Skin epidermis (tissue), 12 donors: ENCODE measurements at regions not wholly inside any gene's neighbourhood (a gene's known extent, or its start where the extent isn't known, plus 50 kb on each side); places are given as distances from the start of the nearest gene placed in this dataset.

ENCODE experiments used
- H3K27ac ChIP-seq, 21 experiments: fragments of 200-600 bp; sonication (generic) in 11 of 21; one replicate each; pipeline ENCODE4 v1.5.0; 2020; ENCODE audit warnings: mild to moderate bottlenecking in 3 of 21, inconsistent platforms in 2 of 21, moderate library complexity in 2 of 21
- H3K4me3 ChIP-seq, 7 experiments: fragments of 200-600 bp; sonication (generic) in 2 of 7; one replicate each; pipeline ENCODE4 v1.5.0; 2020; ENCODE audit warnings: inconsistent platforms in 2 of 7, mild to moderate bottlenecking in 2 of 7, moderate library complexity in 1 of 7

DNA sequence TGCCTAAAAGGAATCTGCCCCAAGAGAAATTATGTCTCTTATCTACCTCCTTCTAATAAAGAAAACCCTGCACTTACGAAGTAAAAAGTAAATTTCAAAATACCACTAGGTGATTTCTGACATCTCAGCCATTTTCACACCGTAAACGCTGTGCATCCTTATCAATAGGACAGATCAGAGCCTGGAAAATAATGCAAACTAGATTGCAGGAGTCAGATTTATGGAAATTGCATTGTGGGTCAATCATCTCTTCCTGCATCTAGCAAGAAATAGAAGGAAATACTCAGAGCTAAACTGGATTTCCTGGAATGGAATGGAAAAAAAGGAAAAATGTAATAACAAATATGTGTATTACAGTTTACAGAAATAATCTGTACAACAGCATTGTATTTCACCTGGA, 114.3 kb upstream of the PLPPR4 start:
- Histone ChIP-seq H3K4me3 (no peak overlapping the region), H3K27ac (no peak overlapping the region)

DNA sequence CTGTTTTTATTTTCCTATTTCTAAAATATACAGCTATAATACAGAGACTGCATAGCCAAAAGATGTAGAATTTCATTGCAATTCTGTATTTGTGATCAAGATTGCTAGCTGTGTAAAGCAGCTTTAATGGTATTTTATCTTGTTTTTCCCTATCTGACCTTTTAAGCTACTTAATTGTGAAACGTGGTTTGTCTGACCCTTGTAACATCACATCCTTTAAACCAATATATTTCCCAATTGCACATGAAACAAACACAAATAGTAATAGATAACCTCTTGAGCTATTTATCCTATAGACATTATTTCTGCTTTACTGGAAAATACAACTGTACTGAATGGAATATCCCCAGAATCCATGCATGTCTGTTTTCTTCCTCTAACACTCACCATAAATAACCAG, 112.2 kb upstream of the PLPPR4 start:
- no peak overlapping the region for H3K4me3 ChIP-seq
- no peak overlapping the region for H3K27ac ChIP-seq

DNA sequence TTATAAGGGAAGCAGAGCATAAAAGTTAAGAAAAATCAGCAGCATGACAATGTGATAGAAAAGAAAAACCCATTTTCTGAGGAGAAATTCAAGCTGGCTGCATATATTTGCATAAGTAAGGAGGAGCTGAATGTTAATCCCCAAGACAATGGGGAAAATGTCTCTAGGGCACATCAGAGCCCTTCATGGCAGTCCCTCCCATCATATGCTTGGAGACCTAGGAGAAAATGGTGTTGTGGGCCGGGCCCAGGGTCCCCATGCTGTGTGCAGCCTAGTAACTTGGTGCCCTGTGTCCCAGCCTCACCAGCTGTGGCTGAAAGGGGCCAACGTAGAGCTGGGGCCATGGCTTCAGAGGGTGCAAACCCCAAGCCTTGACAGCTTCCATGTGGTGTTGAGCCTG, 100.6 kb upstream of the PLPPR4 start:
- no peak overlapping the region for H3K4me3 ChIP-seq
- no peak overlapping the region for H3K27ac ChIP-seq

DNA sequence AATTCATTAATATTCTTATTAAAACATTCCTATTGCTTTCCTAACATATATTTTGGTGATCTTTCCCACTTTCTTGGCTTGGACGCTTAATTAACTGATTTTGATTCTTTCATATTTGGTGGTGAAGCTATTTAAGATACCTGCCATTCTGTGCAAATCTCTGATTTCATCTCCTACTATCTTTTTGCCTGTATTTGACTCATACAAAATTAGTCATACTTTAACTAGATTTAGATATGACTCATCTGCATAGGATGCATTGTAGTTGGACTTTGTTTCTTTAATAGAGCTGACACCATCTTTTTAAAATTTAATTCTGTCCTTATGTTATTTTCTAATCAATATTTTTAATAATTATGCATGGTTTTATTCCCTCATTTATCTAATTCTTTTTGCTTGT, 93.8 kb upstream of the PLPPR4 start:
- Histone ChIP-seq H3K4me3 (no peak overlapping the region), H3K27ac (no peak overlapping the region)

DNA sequence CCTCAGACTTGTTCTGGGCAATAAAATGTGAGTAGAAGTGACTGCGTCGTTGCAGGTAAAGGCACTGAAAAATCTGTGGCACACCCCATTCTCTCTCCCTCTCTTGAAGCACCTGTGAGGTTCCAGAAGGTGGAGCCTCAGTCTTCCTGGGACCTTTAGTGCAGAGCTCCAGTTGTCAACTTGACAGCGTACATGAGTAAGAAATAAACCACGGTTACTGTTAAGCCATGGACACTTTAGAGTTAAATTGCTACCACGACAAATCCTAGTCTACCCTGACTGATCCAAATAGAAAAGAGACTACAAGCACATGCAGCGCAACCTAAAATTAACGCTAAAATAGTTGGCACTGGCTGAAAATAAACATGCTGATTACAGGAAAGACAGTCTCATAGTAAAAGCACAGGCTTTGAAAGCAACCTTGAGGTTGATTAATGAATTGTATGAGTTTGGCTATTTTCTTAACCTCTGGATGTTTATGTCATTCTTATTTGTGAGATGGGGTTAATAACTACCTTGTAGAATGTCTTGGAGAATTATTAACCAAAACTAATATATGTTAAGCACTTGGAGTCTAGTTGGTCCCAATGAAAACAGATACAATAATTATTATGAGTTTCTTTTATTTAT, 93.0 kb upstream of the PLPPR4 start:
- Histone ChIP-seq H3K27ac (no peak overlapping the region), H3K4me3 (no peak overlapping the region)

DNA sequence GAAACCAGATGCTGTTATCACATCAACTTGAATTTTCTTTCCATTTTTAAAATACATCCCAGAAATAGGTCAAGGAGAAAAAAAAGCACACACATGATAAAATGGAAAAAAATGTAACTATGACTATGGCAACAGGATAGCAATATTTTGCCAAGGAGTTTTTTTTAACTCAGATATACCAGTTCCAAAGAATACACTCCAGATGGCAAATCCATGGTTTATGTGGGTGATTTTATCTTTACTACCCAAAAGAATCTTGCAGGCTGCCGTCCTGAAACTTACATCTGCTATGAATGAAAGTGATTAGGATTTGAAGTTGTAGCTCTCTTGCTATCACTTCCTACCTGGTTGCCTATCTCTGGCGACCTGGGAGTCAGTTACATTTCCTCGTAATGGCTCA, 91.0 kb upstream of the PLPPR4 start:
- Histone ChIP-seq H3K4me3 (no peak overlapping the region), H3K27ac (no peak overlapping the region)

DNA sequence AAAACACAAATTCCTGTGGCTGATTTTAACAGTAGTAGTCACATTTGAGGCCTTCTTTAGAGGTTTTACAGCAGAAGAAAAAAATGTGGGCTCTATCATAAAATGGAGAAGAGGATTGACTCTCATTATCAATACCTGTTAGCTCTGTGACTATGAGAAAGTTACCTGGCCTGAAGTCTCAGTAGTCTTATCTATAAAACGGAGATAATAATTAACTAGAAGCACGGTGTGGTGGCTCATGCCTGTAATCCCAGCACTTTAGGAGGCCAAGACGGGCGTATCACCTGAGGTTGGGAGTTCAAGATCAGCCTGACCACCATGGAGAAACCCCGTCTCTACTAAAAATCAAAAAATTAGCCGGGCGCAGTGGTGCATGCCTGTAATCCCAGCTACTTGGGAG, 90.4 kb upstream of the PLPPR4 start:
- Histone ChIP-seq H3K27ac (no peak overlapping the region), H3K4me3 (no peak overlapping the region)

DNA sequence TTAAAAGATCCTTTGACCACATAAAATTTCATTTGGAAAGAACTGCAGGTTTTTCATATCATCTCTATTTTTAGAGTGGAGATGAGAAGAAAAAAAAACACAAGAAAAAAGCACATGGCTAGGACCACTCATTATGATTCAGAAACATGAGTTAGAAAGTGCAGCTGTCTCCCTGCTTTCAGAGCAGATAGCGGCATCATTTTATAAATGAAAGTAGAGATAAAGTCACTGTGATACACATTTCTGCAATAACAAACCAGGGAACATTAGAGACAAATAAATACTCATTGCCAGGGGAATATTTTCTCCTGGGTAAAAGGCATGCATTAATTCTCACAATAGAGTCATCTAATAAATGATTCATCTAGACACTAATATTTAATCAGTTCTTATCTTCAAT, 87.5 kb upstream of the PLPPR4 start:
- Histone ChIP-seq H3K27ac (no peak overlapping the region), H3K4me3 (no peak overlapping the region)

DNA sequence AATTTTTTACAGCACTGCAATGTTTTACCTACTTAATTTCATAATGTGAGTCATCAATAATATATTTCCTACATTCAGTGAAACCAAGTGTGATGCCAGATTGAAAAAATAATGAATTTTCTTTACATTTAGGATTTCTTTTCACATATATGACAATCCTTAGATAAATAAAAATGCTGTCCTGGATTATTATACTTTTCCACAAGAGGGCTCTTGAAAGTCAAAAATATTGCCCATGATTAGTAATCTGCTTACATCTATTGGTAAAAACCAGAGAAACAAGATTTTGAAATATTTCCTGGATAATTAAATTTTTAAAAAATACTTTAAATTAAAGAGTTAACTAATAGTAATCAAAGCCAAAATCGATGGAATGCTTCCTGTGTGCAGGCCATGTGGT, 86.8 kb upstream of the PLPPR4 start:
- H3K27ac ChIP-seq, result no peak overlapping the region
- no peak overlapping the region for H3K4me3 ChIP-seq

DNA sequence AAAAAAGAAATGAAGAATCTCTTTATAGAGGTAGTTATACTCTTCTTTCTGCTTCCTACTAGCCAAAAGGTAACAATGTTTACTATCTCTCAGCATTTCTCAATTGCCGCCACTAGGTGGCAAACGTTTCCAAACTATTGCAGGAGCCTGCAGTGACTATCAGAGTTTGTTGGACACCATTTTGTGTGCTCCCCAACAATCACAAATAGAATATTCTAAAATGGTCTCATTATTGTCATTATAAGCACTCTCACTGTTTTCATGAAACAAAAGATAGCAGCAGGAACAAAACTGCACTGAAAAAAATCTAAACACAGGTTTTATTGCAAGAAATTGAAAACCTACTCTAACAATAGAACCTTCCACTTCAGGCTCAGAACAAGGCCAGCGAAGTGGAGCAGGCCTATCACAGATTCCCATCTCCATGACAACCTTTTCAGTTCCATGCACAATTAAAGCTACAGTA, 83.9 kb upstream of the PLPPR4 start:
- Histone ChIP-seq H3K4me3 (no peak overlapping the region), H3K27ac (peak overlapping the region in 2 of 21 experiments; percentile 15 to 56)

DNA sequence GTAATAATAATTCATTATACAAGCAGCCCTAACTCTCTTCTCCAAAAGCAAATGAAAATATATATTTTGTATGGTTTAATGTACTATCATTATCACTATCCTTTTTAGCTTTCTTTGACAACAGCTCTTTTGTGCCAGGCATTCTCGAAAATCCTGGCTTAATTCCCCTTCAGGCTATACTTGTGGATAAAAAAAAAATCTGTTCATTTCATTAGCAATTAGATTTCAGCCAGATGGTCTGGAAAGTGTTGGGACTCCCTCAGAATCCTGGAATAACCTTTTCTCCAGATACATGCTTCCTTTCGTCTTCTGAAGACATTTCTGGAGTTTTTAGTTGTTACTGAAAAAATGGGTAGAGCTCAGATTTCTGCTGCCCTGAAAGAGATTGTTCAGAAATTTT, 83.4 kb upstream of the PLPPR4 start:
- H3K27ac ChIP-seq, result peak overlapping the region in 2 of 21 experiments; percentile 15 to 56

DNA sequence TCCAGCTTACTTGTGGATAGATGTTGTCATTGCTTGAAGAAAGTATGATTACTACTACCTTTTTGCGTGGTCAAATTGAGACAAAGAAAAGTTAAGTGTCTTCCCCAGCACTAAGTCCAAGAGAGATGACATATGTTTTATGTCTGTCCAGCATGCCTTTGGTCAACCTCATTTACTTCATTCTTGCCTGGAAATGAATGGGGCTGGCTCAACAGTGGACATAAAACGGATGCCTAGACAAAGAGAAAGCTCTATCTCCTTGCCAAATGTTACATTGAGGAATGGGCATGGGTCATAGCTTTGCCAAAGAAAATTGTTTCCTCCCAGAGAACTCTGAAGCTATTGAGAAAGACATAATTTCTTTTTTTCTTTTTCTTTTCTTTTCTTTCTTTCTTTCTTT, 82.4 kb upstream of the PLPPR4 start:
- no peak overlapping the region for H3K4me3 ChIP-seq
- no peak overlapping the region for H3K27ac ChIP-seq

More for the DNA sequence above, 83.4 kb upstream of the PLPPR4 start:
- H3K4me3 ChIP-seq, result no peak overlapping the region

DNA sequence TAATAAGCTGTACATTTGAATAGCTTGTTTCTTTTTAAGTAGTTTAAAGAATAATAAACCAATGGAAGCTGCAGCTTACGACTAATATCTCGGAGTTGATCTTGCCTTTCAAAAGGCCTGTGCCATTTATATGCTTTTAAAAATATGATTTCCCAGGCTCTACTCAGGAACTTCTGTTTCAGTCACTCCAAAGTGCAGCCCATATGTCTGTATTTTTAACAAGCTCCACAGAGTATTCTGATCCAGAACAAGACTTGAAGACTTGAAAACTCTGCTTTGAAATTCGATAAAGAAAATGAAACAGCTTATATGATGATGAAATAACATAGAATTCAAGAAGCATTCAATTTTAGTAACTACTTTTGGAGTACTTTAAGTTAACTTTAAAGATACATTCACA, 79.1 kb upstream of the PLPPR4 start:
- Histone ChIP-seq H3K4me3 (no peak overlapping the region), H3K27ac (no peak overlapping the region)

DNA sequence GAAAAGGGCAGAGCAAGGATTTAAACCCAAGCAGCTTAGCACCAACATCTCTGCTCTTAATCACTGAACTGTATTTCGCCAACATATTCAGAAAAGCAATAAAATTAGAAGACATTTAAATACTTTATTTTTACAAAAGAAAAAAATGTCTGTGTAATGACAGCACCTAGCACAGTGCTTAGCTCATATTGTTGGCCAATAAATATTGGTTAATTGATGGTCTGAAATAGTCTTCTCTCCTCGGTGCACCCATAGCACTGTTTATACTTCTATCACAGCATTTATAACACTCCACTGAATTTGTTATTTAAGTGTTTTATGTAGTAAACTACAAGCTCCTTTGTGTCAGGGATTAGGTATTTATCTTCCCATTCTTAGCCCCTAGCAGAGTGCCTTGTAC, 70.9 kb upstream of the PLPPR4 start:
- H3K4me3 ChIP-seq, result no peak overlapping the region
- no peak overlapping the region for H3K27ac ChIP-seq

DNA sequence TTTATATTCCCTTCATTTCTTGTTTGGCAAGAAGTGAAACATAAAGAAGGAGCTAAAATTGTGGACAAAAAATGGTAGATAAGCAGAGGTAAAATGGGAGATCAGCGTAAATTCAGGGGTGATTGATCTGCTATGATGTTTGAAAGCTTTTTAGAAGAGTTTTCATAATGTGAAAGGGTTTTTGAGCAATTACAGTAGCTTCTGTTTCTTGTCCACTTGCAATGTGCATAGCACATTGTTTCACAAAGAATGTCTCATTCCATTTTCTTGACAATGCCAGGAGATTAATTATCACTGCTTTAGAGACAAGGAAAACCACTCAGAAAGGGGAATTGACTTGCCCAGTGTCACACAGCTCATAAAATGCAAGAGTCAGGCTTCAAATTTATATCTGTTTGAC, 65.9 kb upstream of the PLPPR4 start:
- Histone ChIP-seq H3K27ac (no peak overlapping the region), H3K4me3 (no peak overlapping the region)

DNA sequence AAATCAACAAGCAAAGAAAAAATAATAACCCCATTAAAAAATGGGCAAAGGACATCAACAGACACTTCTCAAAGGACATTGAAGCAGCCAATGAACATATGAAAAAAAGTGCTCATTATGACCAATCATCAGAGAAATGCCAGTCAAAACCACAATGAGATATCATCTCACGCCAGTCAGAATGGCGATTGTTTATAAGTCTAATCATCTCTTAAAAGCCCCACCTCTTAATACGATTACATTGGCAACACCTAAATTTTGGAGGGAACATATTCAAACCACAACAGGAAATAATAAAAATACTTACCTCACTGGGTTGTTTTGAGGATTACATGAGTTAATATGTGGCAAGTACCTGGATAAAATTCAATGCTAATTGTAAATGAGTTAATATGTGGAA, 57.1 kb upstream of the PLPPR4 start:
- no peak overlapping the region for H3K27ac ChIP-seq
- H3K4me3 ChIP-seq, result no peak overlapping the region
